Naive thymus-derived CD8-positive, alpha-beta T cell (primary cell): ENCODE measurements at regions not wholly inside any gene's neighbourhood (a gene's known extent, or its start where the extent isn't known, plus 50 kb on each side); places are given as distances from the start of the nearest gene placed in this dataset.

Experiments
- ATAC-seq, 2 donors: fragments of 150-1000 bp; cut with Tn5 transposase in 1 of 2; sonication (Bioruptor Pico), chemical (Tn5 transposase) in 1 of 2; 1 replicate in 1 of 2; 2 replicates in 1 of 2; pipeline ENCODE4 v1.10.0; 2021; ENCODE audit warnings: mild to moderate bottlenecking in 2 of 2, moderate library complexity in 2 of 2
- POLR2A ChIA-PET: fragments of 350-600 bp; sonication (Branson Sonifier 250); formaldehyde crosslinking; loops from one replicate; lab custom pipeline; 2021; ENCODE audit warnings: antibody characterized with exemption; lab: Charles Lee
- DNase-seq, 10 donors: peaks; one replicate each; pipeline versions ENCODE4 v3.0.0 to v3.0.0-alpha.2; 2020 to 2022
- H3K27ac Mint-ChIP-seq, 10 donors: one replicate each; pipeline ENCODE4 v1.8.0; 2020 to 2022; ENCODE audit warnings: mild to moderate bottlenecking in 10 of 10, mixed read lengths in 10 of 10, moderate library complexity in 4 of 10, inconsistent platforms in 1 of 10
- H3K27me3 Mint-ChIP-seq, 5 donors: one replicate each; pipeline ENCODE4 v1.8.0; 2021 to 2022; ENCODE audit warnings: mixed read lengths in 5 of 5
- H3K36me3 Mint-ChIP-seq, 3 donors: one replicate each; pipeline ENCODE4 v1.8.0; 2020 to 2022; ENCODE audit warnings: mixed read lengths in 3 of 3, mild to moderate bottlenecking in 2 of 3, inconsistent platforms in 1 of 3
- H3K4me1 Mint-ChIP-seq, 4 donors: one replicate each; pipeline ENCODE4 v1.8.0; 2021 to 2022; ENCODE audit warnings: mixed read lengths in 4 of 4
- H3K4me3 Mint-ChIP-seq, 10 donors: one replicate each; pipeline ENCODE4 v1.8.0; 2020 to 2022; ENCODE audit warnings: mild to moderate bottlenecking in 10 of 10, mixed read lengths in 10 of 10, moderate library complexity in 6 of 10, inconsistent platforms in 1 of 10
- H3K9me3 Mint-ChIP-seq, 9 donors: one replicate each; pipeline ENCODE4 v1.8.0; 2020 to 2022; ENCODE audit warnings: mixed read lengths in 9 of 9, mild to moderate bottlenecking in 3 of 9, inconsistent platforms in 1 of 9, moderate library complexity in 1 of 9

GRCh38 chr4:13097971-13098370 lies 386.2 kb downstream of the RAB28 start:
- Mint-ChIP-seq H3K9me3 (peaks cover 0 to 16% (median 0%) of the 10 kb centered on the region in 9 donors), H3K36me3 (no peaks in the 10 kb centered on the region), H3K27me3 (no peaks in the 10 kb centered on the region), H3K27ac (no peak overlapping the region), H3K4me1 (no peaks in the 10 kb centered on the region), H3K4me3 (no peak overlapping the region)
- ATAC-seq (no peak), DNase-seq (no peak)
- POLR2A ChIA-PET, result no interaction called here

- Mint-ChIP-seq H3K4me1 (no peaks in the 10 kb centered on the region), H3K9me3 (peaks cover 0 to 16% (median 0%) of the 10 kb centered on the region in 9 donors), H3K27me3 (no peaks in the 10 kb centered on the region), H3K36me3 (no peaks in the 10 kb centered on the region), H3K27ac (no peak overlapping the region), H3K4me3 (no peak overlapping the region)
- ATAC-seq (no peak), DNase-seq (no peak)
- POLR2A ChIA-PET, result no interaction called here
These were observed 388.4 kb downstream of the RAB28 start for GRCh38 chr4:13095722-13096121.

GRCh38 chr4:13093170-13093569 lies 391.0 kb downstream of the RAB28 start:
- H3K36me3 Mint-ChIP-seq, result no peaks in the 10 kb centered on the region
- no peak for ATAC-seq
- no peak overlapping the region for H3K27ac Mint-ChIP-seq
- DNase-seq, result no peak
- H3K4me1 Mint-ChIP-seq, result no peaks in the 10 kb centered on the region
- POLR2A ChIA-PET, result no interaction called here
- peaks cover 0 to 5% (median 0%) of the 10 kb centered on the region in 5 donors for H3K27me3 Mint-ChIP-seq
- peaks cover 0 to 16% (median 0%) of the 10 kb centered on the region in 9 donors for H3K9me3 Mint-ChIP-seq
- H3K4me3 Mint-ChIP-seq, result no peak overlapping the region

GRCh38 chr4:13092702-13093101 lies 391.4 kb downstream of the RAB28 start:
- ATAC-seq (no peak), DNase-seq (no peak)
- H3K36me3 Mint-ChIP-seq, result no peaks in the 10 kb centered on the region
- H3K9me3 Mint-ChIP-seq, result peaks cover 0 to 16% (median 0%) of the 10 kb centered on the region in 9 donors
- peaks cover 0 to 5% (median 0%) of the 10 kb centered on the region in 5 donors for H3K27me3 Mint-ChIP-seq
- no peak overlapping the region for H3K27ac Mint-ChIP-seq
- no peaks in the 10 kb centered on the region for H3K4me1 Mint-ChIP-seq
- POLR2A ChIA-PET, result no interaction called here
- no peak overlapping the region for H3K4me3 Mint-ChIP-seq

GRCh38 chr4:13089659-13089998 lies 394.5 kb downstream of the RAB28 start:
- H3K4me1 Mint-ChIP-seq, result no peaks in the 10 kb centered on the region
- POLR2A ChIA-PET, result no interaction called here
- H3K27me3 Mint-ChIP-seq, result peaks cover 0 to 8% (median 0%) of the 10 kb centered on the region in 5 donors
- ATAC-seq (no peak), DNase-seq (no peak)
- H3K27ac Mint-ChIP-seq, result no peak overlapping the region
- H3K36me3 Mint-ChIP-seq, result peaks cover 0 to 6% (median 0%) of the 10 kb centered on the region in 3 donors
- H3K9me3 Mint-ChIP-seq, result peaks cover 0 to 9% (median under 1%) of the 10 kb centered on the region in 9 donors
- H3K4me3 Mint-ChIP-seq, result no peak overlapping the region

GRCh38 chr4:13088726-13089658 lies 395.1 kb downstream of the RAB28 start:
- Mint-ChIP-seq H3K27ac (no peak overlapping the region), H3K9me3 (peaks cover 0 to 10% (median 6%) of the 10 kb centered on the region in 9 donors), H3K4me1 (no peaks in the 10 kb centered on the region), H3K4me3 (no peak overlapping the region), H3K36me3 (peaks cover 0 to 8% (median 0%) of the 10 kb centered on the region in 3 donors), H3K27me3 (peaks cover 0 to 8% (median 0%) of the 10 kb centered on the region in 5 donors)
- no peak for ATAC-seq
- no peak for DNase-seq
- POLR2A ChIA-PET, result no interaction called here

GRCh38 chr4:13087041-13087440 lies 397.1 kb downstream of the RAB28 start:
- POLR2A ChIA-PET, result no interaction called here
- Mint-ChIP-seq H3K9me3 (peaks cover 6 to 23% (median 18%) of the 10 kb centered on the region in 9 donors), H3K4me1 (no peaks in the 10 kb centered on the region), H3K27me3 (peaks cover 0 to 8% (median 0%) of the 10 kb centered on the region in 5 donors), H3K27ac (no peak overlapping the region), H3K4me3 (no peak overlapping the region), H3K36me3 (peaks cover 0 to 20% (median 3%) of the 10 kb centered on the region in 3 donors)
- ATAC-seq (no peak), DNase-seq (no peak)

GRCh38 chr4:13084210-13084609 lies 399.9 kb downstream of the RAB28 start:
- no peak overlapping the region for H3K4me3 Mint-ChIP-seq
- H3K27me3 Mint-ChIP-seq, result peaks cover 0 to 9% (median 0%) of the 10 kb centered on the region in 5 donors
- peaks cover 11 to 52% (median 30%) of the 10 kb centered on the region in 9 donors for H3K9me3 Mint-ChIP-seq
- H3K4me1 Mint-ChIP-seq, result no peaks in the 10 kb centered on the region
- peaks cover 3 to 33% (median 14%) of the 10 kb centered on the region in 3 donors for H3K36me3 Mint-ChIP-seq
- POLR2A ChIA-PET, result no interaction called here
- H3K27ac Mint-ChIP-seq, result no peak overlapping the region
- no peak for ATAC-seq
- no peak for DNase-seq

- H3K27me3 Mint-ChIP-seq, result peaks cover 0 to 6% (median 0%) of the 10 kb centered on the region in 5 donors
- DNase-seq (no peak), ATAC-seq (no peak)
- no peaks in the 10 kb centered on the region for H3K4me1 Mint-ChIP-seq
- no peak overlapping the region for H3K27ac Mint-ChIP-seq
- peaks cover 3 to 33% (median 14%) of the 10 kb centered on the region in 3 donors for H3K36me3 Mint-ChIP-seq
- H3K9me3 Mint-ChIP-seq, result peaks cover 11 to 54% (median 30%) of the 10 kb centered on the region in 9 donors
- no peak overlapping the region for H3K4me3 Mint-ChIP-seq
- POLR2A ChIA-PET, result no interaction called here
These were observed 402.3 kb downstream of the RAB28 start for GRCh38 chr4:13081830-13082229.

- POLR2A ChIA-PET, result no interaction called here
These were observed 417.1 kb downstream of the RAB28 start for GRCh38 chr4:13067077-13067476.

GRCh38 chr4:13059019-13059418 lies 425.1 kb downstream of the RAB28 start:
- H3K36me3 Mint-ChIP-seq, result no peaks in the 10 kb centered on the region
- H3K4me3 Mint-ChIP-seq, result no peak overlapping the region
- ATAC-seq (no peak), DNase-seq (no peak)
- no peak overlapping the region for H3K27ac Mint-ChIP-seq
- H3K4me1 Mint-ChIP-seq, result no peaks in the 10 kb centered on the region
- POLR2A ChIA-PET, result no interaction called here
- peaks cover 0 to 13% (median 2%) of the 10 kb centered on the region in 9 donors for H3K9me3 Mint-ChIP-seq
- H3K27me3 Mint-ChIP-seq, result peaks cover 0 to 1% (median 0%) of the 10 kb centered on the region in 5 donors

More at GRCh38 chr4:13067077-13067476, 417.1 kb downstream of the RAB28 start:
- H3K4me1 Mint-ChIP-seq, result no peaks in the 10 kb centered on the region
- no peak overlapping the region for H3K27ac Mint-ChIP-seq
- peaks cover 0 to 7% (median 1%) of the 10 kb centered on the region in 5 donors for H3K27me3 Mint-ChIP-seq
- peaks cover 0 to 14% (median 5%) of the 10 kb centered on the region in 9 donors for H3K9me3 Mint-ChIP-seq
- H3K4me3 Mint-ChIP-seq, result no peak overlapping the region
- peaks cover 0 to 13% (median 2%) of the 10 kb centered on the region in 3 donors for H3K36me3 Mint-ChIP-seq
- DNase-seq (no peak), ATAC-seq (no peak)

GRCh38 chr4:13056630-13057189 lies 427.4 kb downstream of the RAB28 start:
- no peak overlapping the region for H3K4me3 Mint-ChIP-seq
- no peak overlapping the region for H3K27ac Mint-ChIP-seq
- H3K27me3 Mint-ChIP-seq, result peaks cover 0 to 1% (median 0%) of the 10 kb centered on the region in 5 donors
- POLR2A ChIA-PET, result no interaction called here
- no peaks in the 10 kb centered on the region for H3K36me3 Mint-ChIP-seq
- peaks cover 0 to 13% (median 2%) of the 10 kb centered on the region in 9 donors for H3K9me3 Mint-ChIP-seq
- DNase-seq (no peak), ATAC-seq (no peak)
- no peaks in the 10 kb centered on the region for H3K4me1 Mint-ChIP-seq

GRCh38 chr4:13054420-13054970 lies 429.6 kb downstream of the RAB28 start:
- Mint-ChIP-seq H3K4me1 (no peaks in the 10 kb centered on the region), H3K4me3 (no peak overlapping the region), H3K36me3 (no peaks in the 10 kb centered on the region), H3K9me3 (peaks cover 0 to 8% (median 2%) of the 10 kb centered on the region in 9 donors), H3K27me3 (peaks cover 0 to 1% (median 0%) of the 10 kb centered on the region in 5 donors), H3K27ac (no peak overlapping the region)
- DNase-seq, result no peak
- ATAC-seq, result no peak
- POLR2A ChIA-PET, result no interaction called here
